ENCODE measurements at regions not wholly inside any gene's neighbourhood (a gene's known extent, or its start where the extent isn't known, plus 50 kb on each side); places are given as distances from the start of the nearest gene placed in this dataset.
A peak's percentile ranks its signal among the peaks of the same experiment; 100 is the strongest.

DNA sequence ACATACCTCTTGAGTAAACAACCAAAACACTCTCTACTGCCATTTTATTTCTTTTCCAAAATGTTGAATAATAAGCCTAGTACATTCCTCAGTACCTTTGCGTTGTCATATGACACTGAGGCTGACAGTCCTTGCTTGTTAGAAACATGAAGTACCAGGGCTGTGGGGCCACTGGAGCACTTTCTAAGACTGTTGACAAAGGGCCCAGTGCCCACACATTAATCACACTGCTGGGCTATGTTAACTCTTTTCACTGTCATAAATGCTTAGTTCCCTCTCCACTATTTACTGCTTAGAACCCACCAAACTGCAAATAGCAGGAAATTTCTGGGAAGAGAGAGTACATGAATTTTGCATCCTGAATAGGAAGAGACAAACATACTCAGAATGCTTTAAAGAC is 57.1 kb downstream of the FAM47B start:
- no peak for DNase-seq

GRCh38 chrX:35006361-35006760 is 63.8 kb downstream of the FAM47B start:
- DNase-seq: no peak

DNA sequence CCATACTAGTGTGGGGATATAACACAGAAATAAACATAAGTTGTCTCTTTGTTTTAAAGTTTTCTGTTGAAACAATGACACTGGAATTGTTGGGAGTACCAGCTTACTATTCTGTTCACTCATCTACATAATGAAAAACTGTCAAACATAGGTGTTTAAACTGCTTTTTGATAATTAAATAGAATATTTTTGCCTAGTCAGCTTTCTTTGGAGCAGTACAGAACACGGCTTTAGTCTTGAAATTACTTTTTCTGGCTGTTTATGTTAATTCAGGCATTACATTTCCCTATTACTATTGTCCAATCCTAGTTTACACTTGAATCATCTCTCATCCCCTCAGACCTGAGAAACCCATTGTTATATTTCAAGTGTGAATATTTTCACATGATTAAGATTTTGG is 73.0 kb downstream of the FAM47B start:
- DNase-seq: no peak

GRCh38 chrX:35016051-35016450 is 73.5 kb downstream of the FAM47B start:
- DNase-seq: no peak

DNA sequence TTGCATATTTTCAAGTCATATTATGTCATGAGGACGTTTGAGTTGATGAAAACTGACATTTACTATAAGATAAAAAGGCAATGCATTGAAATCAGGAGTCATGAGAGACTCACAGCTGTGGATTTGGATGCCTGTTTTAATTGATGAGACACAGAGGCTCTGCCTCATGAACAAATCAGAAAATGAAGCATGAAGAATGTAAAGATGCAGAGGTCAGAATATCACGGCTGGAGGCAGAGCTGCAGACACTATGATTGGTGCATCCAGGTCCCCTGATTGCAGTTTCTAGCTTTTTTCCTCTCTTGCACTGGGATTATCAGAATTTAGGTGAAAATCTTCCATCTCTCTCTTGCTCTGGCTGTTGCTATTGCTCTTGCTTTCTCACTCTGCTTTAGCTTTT is 74.7 kb downstream of the FAM47B start:
- DNase-seq: no peak

GRCh38 chrX:35023683-35024082 is 81.1 kb downstream of the FAM47B start:
- no peak for DNase-seq

- no peak for DNase-seq
Measured at GRCh38 chrX:35025820-35026219, 83.2 kb downstream of the FAM47B start.

DNA sequence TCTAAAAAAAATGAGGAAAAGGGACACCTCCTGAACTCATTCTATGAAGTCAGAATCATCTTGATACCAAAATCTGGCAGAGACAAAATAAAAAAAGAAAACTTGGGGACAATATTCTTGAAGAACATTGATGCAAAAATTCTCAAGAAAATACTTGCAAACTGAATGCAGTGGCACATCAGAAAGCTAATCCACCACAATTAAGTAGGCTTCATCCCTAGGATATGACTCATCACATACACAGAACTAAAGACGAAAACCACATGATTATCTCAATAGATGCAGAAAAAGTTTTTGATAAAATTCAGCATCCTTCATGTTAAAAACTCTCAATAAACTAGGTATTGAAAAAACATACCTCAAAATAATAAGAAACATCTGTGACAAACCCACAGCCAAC is 98.3 kb downstream of the FAM47B start:
- DNase-seq: no peak

GRCh38 chrX:35046660-35047296 is 104.2 kb downstream of the FAM47B start:
- no peak for DNase-seq

- DNase-seq: no peak
Measured at GRCh38 chrX:35076061-35076460, 133.5 kb downstream of the FAM47B start.

DNA sequence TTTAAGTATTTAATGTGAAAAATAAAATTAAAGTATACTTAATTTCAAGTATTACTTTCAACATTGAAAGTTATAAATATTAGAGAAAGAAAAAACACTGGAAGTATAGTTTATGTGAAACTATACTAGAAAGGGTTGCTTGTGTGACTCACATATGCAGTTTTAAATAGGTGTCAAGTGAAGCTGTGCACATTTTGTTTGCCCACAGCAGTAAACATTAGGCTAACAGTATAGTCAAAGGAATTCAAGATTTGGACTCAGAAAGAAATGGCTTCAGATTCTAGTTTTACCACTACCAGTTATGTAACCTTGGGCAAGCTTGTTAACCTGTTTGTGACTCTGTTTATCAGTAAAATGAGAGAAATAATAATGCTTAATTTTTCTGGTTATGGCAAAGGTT is 148.2 kb downstream of the FAM47B start:
- DNase-seq: no peak

DNA sequence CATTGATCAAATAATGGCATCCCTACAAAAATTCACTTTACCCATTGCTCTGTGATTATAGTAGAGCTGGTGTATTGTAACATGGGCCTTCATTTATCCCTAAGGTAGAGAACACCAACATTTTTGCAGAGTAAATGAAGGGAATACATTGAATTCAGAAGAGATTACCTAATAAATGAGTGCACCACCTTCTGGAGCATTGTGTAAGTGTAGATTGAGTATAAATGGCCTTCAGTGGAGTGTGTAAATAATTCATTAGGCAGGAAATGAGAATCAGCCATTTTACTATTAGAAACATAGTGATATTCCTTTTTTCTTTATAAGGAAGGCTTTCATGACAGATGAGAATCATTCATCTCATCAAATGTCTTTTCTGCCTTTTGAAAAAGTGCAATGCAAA is 155.8 kb downstream of the FAM47B start:
- DNase-seq: no peak

DNA sequence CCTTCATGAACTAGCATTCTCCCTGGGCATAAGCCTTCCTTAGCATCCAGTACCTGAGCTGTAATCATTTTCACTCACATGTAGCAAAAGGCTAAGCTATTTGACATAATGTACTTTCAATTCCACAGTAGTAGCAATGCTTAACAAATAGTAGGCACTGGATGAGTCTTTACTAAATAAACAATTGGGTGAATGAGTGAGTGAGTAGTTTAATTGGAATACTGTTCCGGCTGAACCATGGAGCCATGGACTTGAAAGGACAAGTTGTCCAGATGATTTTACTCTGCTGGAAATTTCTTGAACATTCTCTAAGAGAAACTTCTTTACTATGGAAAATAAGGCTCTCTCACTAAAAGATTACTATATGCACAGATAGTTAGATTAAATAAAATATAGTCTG is 159.3 kb downstream of the FAM47B start:
- DNase-seq: no peak

- DNase-seq: no peak
Measured at GRCh38 chrX:35104626-35105025, 162.0 kb downstream of the FAM47B start.

DNA sequence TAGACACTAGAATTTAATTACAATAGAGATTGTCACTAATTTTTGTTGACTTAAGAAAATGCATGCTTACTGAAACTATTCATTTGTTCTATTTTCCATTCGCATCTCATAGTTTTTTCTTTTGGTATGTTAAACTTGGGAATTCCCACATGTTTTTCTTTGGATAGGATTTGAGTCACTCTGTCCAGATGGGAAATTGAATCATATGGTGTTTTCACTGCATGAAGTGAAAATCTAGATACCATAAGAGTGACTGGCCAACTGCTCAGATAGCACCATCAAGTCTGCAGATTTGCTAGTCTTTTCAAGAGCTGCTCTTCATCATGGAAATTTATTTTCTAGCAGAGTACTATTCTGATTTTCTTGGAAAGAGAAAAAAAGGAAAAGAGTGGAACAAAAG is 172.6 kb downstream of the FAM47B start:
- DNase-seq: no peak

DNA sequence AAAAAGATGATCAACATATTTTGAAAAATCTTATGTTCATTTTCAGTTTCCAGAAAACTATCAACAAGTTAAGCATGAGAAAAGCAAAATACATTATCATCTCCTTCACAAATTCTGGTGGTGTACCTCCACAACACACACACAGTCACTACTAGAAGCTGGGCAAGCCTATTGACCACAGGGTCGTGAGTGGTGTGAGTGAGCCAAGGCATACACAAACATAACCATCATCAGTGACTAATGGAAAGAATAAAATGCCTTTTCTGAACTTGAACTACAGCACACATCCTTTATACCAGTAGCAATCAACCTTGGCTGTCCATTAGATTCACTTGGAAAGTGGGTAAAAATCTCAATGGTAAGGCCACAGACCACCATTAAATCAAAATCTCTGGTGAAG is 180.2 kb downstream of the FAM47B start:
- no peak for DNase-seq

DNA sequence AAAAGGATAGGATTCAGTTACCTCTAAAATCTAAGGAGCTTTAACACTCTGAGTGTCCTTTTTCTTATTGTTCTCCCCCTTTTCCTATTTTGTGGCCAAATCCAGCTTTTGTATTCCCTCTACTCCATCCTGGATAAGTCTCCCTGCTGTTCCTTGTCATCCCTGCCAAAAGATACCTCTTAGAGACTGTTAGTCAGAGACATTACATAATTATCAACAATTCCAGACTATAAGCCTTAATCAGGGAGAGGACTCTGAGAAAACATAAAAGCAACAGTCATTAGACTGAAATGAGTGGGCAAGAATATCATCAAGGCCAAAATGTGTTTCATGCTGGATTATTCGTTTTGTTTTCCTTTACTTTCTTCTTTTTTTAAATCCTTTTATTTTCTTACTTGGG is 206.9 kb downstream of the FAM47B start:
- no peak for DNase-seq

GRCh38 chrX:35150052-35150451 is 207.5 kb downstream of the FAM47B start:
- DNase-seq: no peak

GRCh38 chrX:35150642-35151239 is 208.1 kb downstream of the FAM47B start:
- DNase-seq: no peak

GRCh38 chrX:35166023-35166422 is 223.4 kb downstream of the FAM47B start:
- peak; percentile 73 for DNase-seq
